Esophagus squamous epithelium (tissue), 4 donors: ENCODE measurements at regions not wholly inside any gene's neighbourhood (a gene's known extent, or its start where the extent isn't known, plus 50 kb on each side); places are given as distances from the start of the nearest gene placed in this dataset.

Source experiments
- POLR2A ChIP-seq, 4 donors: fragments of 450-650 bp; IDR thresholded peaks; one replicate each; pipeline ENCODE4 v1.6.1; 2017; ENCODE audit warnings: antibody characterized with exemption in 4 of 4, mild to moderate bottlenecking in 4 of 4, moderate library complexity in 3 of 4
- TF ChIP-seq, protein P1 (sequence below), 6 experiments: fragments of 450-650 bp in 4 of 6; fragments of 200-600 bp in 2 of 6; sonication (generic) in 2 of 6; IDR thresholded peaks; one replicate each; pipeline ENCODE4 v1.5.1; 2016 to 2019; ENCODE audit warnings: antibody characterized with exemption in 6 of 6, mild to moderate bottlenecking in 4 of 6, moderate library complexity in 4 of 6

DNA sequence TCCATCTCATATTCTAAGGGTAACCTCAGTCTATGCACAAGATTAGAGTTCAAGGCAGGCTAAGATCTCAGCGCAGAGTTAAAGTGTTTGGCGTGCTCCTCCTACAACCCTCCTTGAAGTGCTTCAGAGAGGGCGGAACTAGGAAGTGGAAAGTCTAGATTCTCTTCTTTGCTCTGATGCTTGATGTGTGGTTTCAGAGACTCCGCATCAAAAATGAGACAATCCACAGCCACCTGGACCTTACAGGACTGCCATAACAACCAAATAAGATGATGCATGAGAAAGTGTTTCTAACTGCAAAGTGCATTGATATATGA lies 161.3 kb upstream of the ATP11B start:
- no peak for TF ChIP-seq POLR2A (IDR thresholded peaks at IDR 0.05)
- TF ChIP-seq, protein P1, sequence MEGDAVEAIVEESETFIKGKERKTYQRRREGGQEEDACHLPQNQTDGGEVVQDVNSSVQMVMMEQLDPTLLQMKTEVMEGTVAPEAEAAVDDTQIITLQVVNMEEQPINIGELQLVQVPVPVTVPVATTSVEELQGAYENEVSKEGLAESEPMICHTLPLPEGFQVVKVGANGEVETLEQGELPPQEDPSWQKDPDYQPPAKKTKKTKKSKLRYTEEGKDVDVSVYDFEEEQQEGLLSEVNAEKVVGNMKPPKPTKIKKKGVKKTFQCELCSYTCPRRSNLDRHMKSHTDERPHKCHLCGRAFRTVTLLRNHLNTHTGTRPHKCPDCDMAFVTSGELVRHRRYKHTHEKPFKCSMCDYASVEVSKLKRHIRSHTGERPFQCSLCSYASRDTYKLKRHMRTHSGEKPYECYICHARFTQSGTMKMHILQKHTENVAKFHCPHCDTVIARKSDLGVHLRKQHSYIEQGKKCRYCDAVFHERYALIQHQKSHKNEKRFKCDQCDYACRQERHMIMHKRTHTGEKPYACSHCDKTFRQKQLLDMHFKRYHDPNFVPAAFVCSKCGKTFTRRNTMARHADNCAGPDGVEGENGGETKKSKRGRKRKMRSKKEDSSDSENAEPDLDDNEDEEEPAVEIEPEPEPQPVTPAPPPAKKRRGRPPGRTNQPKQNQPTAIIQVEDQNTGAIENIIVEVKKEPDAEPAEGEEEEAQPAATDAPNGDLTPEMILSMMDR (IDR thresholded peaks at IDR 0.05): no peak
